Epithelial cell of esophagus (primary cell): ENCODE measurements at regions not wholly inside any gene's neighbourhood (a gene's known extent, or its start where the extent isn't known, plus 50 kb on each side); places are given as distances from the start of the nearest gene placed in this dataset.

ENCODE experiments used
- DNase-seq: peaks from one replicate; pipeline ENCODE4 v3.0.0; 2010; ENCODE audit warnings: low read depth
- H3K4me3 ChIP-seq: 2 replicates; pipeline ENCODE4 v1.5.1; 2011; ENCODE audit warnings: mild to moderate bottlenecking, low read length, control low read depth
- CTCF ChIP-seq: IDR thresholded peaks from 2 replicates; pipeline ENCODE4 v1.5.1; 2011; ENCODE audit warnings: low read depth, mild to moderate bottlenecking, low read length, control low read depth, inconsistent platforms; ENCODE audit not compliant: insufficient read depth; ENCODE audit errors: missing control alignments

DNA sequence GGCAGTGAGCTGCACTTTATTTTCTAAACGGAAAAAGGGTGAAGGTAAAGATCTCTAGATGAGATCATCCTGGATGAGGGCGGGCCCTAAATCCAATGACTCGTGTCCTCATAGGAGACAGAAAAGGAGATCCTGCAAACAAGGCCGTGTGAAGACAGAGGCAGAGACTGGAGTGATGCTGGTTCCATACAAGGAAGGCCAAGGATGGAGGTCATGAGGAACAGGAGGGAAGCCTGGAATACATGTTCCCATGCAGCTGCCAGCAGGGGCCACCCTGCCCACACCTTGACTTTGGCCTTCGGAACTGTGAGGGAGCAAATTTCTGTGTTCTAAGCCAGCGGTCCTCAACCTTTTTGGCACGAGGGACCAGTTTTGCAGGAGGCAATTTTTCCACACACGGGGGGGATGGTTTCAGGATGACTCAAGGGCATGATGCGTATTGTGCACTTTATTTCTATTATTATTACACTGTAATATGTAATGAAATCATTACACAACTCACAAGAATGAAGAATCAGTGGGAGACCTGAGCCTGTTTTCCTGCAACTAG is 94.3 kb downstream of the PSMG1 start:
- DNase-seq: peak; percentile 91
- TF ChIP-seq CTCF: no peak
- no peak overlapping the region for H3K4me3 ChIP-seq

DNA sequence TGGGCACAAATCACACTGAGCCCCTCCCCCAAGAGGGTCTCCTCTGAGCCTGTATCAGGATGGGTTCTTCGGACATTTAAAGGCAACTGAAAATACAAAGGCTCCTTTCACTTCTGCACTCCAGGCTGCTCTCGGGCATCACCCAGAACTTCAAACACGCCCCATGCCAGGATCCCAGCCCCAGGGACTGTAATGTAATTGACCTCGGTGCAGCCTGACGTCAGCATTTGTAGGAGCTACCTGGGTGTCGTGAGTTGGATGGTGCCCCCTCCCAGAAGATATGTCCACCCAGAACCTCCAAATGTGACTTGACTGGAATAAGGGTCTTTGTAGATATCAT is 95.2 kb downstream of the PSMG1 start:
- H3K4me3 ChIP-seq: no peak overlapping the region
- DNase-seq: no peak
- TF ChIP-seq CTCF: no peak

DNA sequence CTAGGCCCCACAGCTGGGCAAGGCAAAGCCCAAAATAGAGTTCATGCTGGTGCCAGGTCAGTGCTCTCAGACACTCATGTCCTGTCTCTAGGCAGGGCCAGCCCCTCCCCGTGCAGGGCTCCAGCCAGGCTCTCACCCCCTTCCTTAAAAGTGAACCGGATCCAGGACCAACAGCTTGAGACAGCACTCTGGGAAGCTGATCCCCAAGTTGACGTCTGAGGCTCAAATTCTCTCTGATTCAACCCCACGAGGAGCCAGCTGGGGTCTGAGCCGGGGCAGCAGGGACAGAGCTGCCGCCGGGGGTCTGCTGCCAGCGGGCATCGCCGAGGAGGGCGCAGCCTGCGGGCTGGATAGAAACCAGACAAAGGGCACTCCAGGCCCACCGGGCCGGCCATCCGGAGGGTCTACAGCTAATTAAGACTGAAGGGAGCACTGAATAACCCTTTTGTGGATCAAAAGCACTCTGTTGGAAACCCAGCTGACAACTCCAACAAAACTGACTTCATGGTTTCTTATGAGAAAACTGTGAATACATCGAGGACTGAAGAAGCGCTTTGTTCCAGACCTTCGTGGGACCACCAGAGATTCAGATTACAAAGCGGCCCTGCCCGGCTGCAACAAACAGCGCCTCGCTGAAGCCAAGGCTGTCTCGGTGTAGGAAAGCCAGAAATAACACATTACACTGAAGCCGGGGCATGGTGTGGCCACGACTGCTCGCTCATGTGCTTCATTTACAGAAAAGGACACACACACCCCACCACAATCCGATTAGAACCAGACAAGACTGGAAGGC is 95.8 kb downstream of the PSMG1 start:
- no peak for DNase-seq
- H3K4me3 ChIP-seq: no peak overlapping the region
- no peak for TF ChIP-seq CTCF

DNA sequence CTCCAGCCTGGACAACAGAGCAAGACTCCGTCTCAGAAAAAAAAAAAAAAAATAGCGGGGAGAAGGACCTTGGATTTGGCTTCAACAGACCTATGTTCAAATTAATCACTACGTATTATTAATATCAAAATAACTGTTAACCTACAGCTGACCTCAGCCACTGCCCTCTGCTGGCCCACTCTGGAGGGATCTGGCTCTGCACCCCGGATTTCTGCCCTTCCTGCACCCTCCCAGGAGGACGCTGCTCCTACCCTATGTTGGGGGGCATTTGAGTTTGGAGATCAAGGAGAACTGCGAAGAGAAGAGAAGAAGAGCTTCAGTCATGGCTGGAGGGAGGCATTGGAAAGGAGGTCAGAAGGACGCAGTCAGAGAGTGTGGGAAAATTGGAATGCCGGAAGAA is 96.7 kb downstream of the PSMG1 start:
- H3K4me3 ChIP-seq: no peak overlapping the region
- TF ChIP-seq CTCF: no peak
- no peak for DNase-seq

GRCh38 chr21:39085843-39086405 is 97.3 kb downstream of the PSMG1 start:
- TF ChIP-seq CTCF: no peak
- DNase-seq: no peak
- H3K4me3 ChIP-seq: no peak overlapping the region

- no peak for TF ChIP-seq CTCF
- H3K4me3 ChIP-seq: no peak overlapping the region
- DNase-seq: peak; percentile 63
These were observed 98.1 kb downstream of the PSMG1 start for GRCh38 chr21:39084979-39085729.
